ENCODE measurements at regions not wholly inside any gene's neighbourhood (a gene's known extent, or its start where the extent isn't known, plus 50 kb on each side); places are given as distances from the start of the nearest gene placed in this dataset.

DNA sequence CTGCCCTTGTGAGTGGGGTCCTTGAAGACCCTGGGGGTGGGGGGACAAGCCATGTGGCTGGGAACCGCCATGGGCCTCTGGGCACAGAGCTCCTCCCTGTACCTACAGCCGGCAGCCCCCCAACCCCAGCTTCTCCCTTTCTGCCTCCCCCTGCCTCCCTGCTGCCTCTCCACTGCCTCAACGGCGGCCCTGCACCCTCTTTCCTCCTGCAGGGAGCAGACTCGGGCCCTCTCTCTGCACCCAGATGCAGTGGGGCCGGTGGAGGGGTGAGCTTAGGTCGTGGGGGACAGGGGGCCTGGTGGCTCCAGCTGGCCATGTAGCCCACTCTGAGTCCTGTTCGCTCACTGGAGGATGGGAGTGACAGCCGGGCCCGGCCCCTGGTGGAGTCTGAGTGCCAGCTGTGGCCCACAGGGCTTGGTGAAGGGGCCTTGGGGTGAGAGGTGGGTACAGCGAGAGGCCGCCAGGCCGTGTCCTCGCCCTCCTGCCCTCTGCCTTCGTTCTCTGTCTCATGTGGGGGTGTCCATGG, 139.3 kb upstream of the COL5A1 start:
- H3K4ac ChIP-seq (replicated peaks; ENCODE audit: insufficient read length, low read depth, low read length): no peak overlapping the region
- no peak overlapping the region for H3K23ac ChIP-seq (ENCODE audit: insufficient read length)
- no peak overlapping the region for H4K91ac ChIP-seq (replicated peaks; ENCODE audit: insufficient read length, low read length)
- H3K14ac ChIP-seq (ENCODE audit: insufficient read length): no peak overlapping the region
- no peak overlapping the region for H4K5ac ChIP-seq (ENCODE audit: insufficient read length, low read depth, low read length)
- H3K4me3 ChIP-seq (ENCODE audit: extremely low read depth in 1 of 4, insufficient read depth in 2 of 4, low read depth in 3 of 4, low read length in 4 of 4): no peak overlapping the region
- no peak overlapping the region for H3K56ac ChIP-seq (replicated peaks; ENCODE audit: insufficient read length, low read depth, low read length)
- no peaks in the 10 kb centered on the region for H3K27me3 ChIP-seq (replicated peaks in 1 of 4; ENCODE audit: control insufficient read depth in 3 of 4, extremely low read depth in 1 of 4, insufficient read depth in 3 of 4, low read length in 3 of 4)
- no peak overlapping the region for H3K27ac ChIP-seq (ENCODE audit: low read depth, low read length)
- FAIRE-seq (no peak), DNase-seq (ENCODE audit: low read depth in 1 of 2, low spot score in 2 of 2) (no peak)
- ChIA-PET POLR2A (ENCODE audit: partially characterized antibody) (no interaction called here), CTCF (ENCODE audit: partially characterized antibody) (interaction anchor here (0.8 to 1.5 kb wide), 10 partner anchors 11 to 398 kb away, joined by 3 to 5 read pairs (median 3); no protein-coding TSS in a partner anchor)
- H3K9ac ChIP-seq (replicated peaks in 1 of 4; ENCODE audit: extremely low read depth in 1 of 4, low read depth in 3 of 4, low read length in 3 of 4): no peak overlapping the region
- H3K4me1 ChIP-seq (replicated peaks in 1 of 4; ENCODE audit: control insufficient read depth in 3 of 4, insufficient read depth in 4 of 4, low read length in 3 of 4): no peaks in the 10 kb centered on the region
- 82% methylated on average over 11 of the region's 15 CpGs; no CpG with 5 or more reads in 1 of the 2 experiments for WGBS, 2 experiments (ENCODE audit: extremely low coverage in 1 of 2, insufficient coverage in 1 of 2, insufficient read length in 1 of 2, insufficient replicate concordance in 2 of 2, low coverage in 1 of 2, low lambda C conversion rate in 2 of 2, missing lambda C conversion rate in 1 of 2)
- H3K79me2 ChIP-seq (ENCODE audit: control insufficient read depth in 1 of 2, insufficient read depth in 2 of 2, low read length in 2 of 2): no peaks in the 10 kb centered on the region
- no peaks in the 10 kb centered on the region; a peak in 1 of 4 replicates for H3K9me3 ChIP-seq (ENCODE audit: insufficient read depth in 2 of 2, low read depth in 1 of 2, low read length in 1 of 2)
- H2BK120ac ChIP-seq (replicated peaks; ENCODE audit: low read depth, low read length): no peak overlapping the region
- H3K4me2 ChIP-seq (ENCODE audit: insufficient read depth in 1 of 2, low read depth in 2 of 2, low read length in 2 of 2): no peak overlapping the region
- no peak overlapping the region for H2BK20ac ChIP-seq (ENCODE audit: low read length)
- H3K18ac ChIP-seq (ENCODE audit: extremely low read depth, low read length): no peak overlapping the region
- H4K8ac ChIP-seq (ENCODE audit: extremely low read depth, insufficient read depth, low read length): no peak overlapping the region
- H3K36me3 ChIP-seq (ENCODE audit: control insufficient read depth in 2 of 4, insufficient read depth in 4 of 4, low read length in 3 of 4): no peaks in the 10 kb centered on the region
- no peak overlapping the region for H2BK12ac ChIP-seq (ENCODE audit: low read depth, low read length)
- H2AFZ ChIP-seq (ENCODE audit: low read length): no peak overlapping the region
- no peak overlapping the region for H2AK5ac ChIP-seq (ENCODE audit: low read depth, low read length)
- H3K79me1 ChIP-seq (ENCODE audit: low read depth, low read length): no peaks in the 10 kb centered on the region
- H3K23me2 ChIP-seq (ENCODE audit: low read depth, low read length): no peaks in the 10 kb centered on the region
- H2BK5ac ChIP-seq (ENCODE audit: low read depth, low read length): no peak overlapping the region
- H2BK15ac ChIP-seq (ENCODE audit: low read length): no peak overlapping the region
- no peaks in the 10 kb centered on the region for H4K20me1 ChIP-seq (replicated peaks in 1 of 2; ENCODE audit: control insufficient read depth in 1 of 2, insufficient read depth in 2 of 2, low read length in 2 of 2)
- TF ChIP-seq RNF2 (IDR thresholded peaks at IDR 0.05; ENCODE audit: borderline replicate concordance, low read depth, low read length, missing control alignments, poor library complexity, severe bottlenecking) (no peak), CHD2 (IDR thresholded peaks at IDR 0.05; ENCODE audit: low read length) (no peak), SIRT6 (IDR thresholded peaks at IDR 0.05; ENCODE audit: low read length) (no peak), ASH2L (IDR thresholded peaks at IDR 0.05; ENCODE audit: low read length) (no peak), EP300 (IDR thresholded peaks at IDR 0.05; ENCODE audit: borderline replicate concordance in 1 of 2, low read depth in 2 of 2, low read length in 2 of 2) (no peak), CEBPB (IDR thresholded peaks at IDR 0.05; ENCODE audit: low read depth, low read length) (no peak), YY1 (IDR thresholded peaks at IDR 0.05; ENCODE audit: low read depth, low read length) (no peak), BRCA1 (IDR thresholded peaks at IDR 0.05; ENCODE audit: low read depth, low read length) (no peak), SRF (IDR thresholded peaks at IDR 0.05; ENCODE audit: low read depth, low read length) (no peak), SP4 (IDR thresholded peaks at IDR 0.05; ENCODE audit: low read length) (no peak), JUND (IDR thresholded peaks at IDR 0.05; ENCODE audit: low read length) (no peak), CBX5 (IDR thresholded peaks at IDR 0.05; ENCODE audit: low read depth, low read length) (no peak), EGR1 (IDR thresholded peaks at IDR 0.05; ENCODE audit: borderline replicate concordance, low read depth, low read length) (no peak), CBX8 (IDR thresholded peaks at IDR 0.05; ENCODE audit: borderline replicate concordance, low read depth, low read length) (no peak), GABPA (IDR thresholded peaks at IDR 0.05; ENCODE audit: borderline replicate concordance, insufficient read depth, low read length) (no peak), RXRA (IDR thresholded peaks at IDR 0.05; ENCODE audit: insufficient read depth, low read depth, low read length) (no peak)
